ENCODE measurements at regions not wholly inside any gene's neighbourhood (a gene's known extent, or its start where the extent isn't known, plus 50 kb on each side); places are given as distances from the start of the nearest gene placed in this dataset.
"Not testable (repeated sequence)": the region's sequence is repeated elsewhere in the genome, so short reads cannot be mapped to it uniquely, and the experiment has no call there.

DNA sequence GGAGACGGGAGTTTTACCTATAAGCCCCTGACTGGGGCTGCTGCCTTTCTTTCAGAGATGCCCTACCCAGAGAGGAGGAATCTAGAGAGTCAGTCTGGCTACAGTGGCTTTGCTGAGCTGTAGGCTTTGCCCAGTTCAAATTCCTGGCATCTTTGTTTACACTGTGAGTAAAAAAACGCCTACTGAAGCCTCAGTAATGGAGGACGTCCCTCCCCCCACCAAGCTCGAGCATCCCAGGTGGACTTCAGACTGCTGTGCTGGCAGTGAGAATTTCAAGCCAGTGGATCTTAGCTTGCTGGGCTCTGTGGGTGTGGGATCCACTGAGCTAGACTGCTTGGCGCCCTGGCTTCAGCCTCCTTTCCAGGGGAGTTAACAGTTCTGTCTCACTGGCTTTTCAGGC lies 237.1 kb upstream of the NT5E start:
- TF ChIP-seq EZH2 (IDR thresholded peaks at IDR 0.05); POLR2AphosphoS5 (IDR thresholded peaks at IDR 0.05; ENCODE audit: borderline replicate concordance, low read depth, low read length): not testable (repeated sequence)
